SK-N-SH (cell line): ENCODE measurements at regions not wholly inside any gene's neighbourhood (a gene's known extent, or its start where the extent isn't known, plus 50 kb on each side); places are given as distances from the start of the nearest gene placed in this dataset.

Source experiments
- CTCF ChIA-PET: fragments of 300-600, 350-600 bp; formaldehyde crosslinking; extraction: SDS; loops from one replicate; lab custom pipeline; 2021; lab: Yijun Ruan, JAX
- POLR2A ChIA-PET: fragments of 350-600 bp; sonication (Branson Sonifier 250); formaldehyde crosslinking; extraction: SDS; loops from one replicate; lab custom pipeline; 2020; ENCODE audit warnings: antibody characterized with exemption, inconsistent platforms; lab: Yijun Ruan, JAX
- DNase-seq: peaks from one replicate; pipeline ENCODE4 v3.0.0; 2012
- H2AFZ ChIP-seq: fragments of 200-600 bp; sonication (generic); 2 replicates; pipeline ENCODE4 v1.8.1; 2016; ENCODE audit warnings: antibody characterized with exemption, mild to moderate bottlenecking, low read depth
- H3F3A ChIP-seq: fragments of 200-600 bp; sonication (generic); replicated peaks from 2 replicates; pipeline ENCODE3; 2016; ENCODE audit warnings: antibody characterized with exemption, mild to moderate bottlenecking; ENCODE audit not compliant: insufficient read depth
- H3K27ac ChIP-seq, 2 experiments: fragments of 200-500 bp in 1 of 2; fragments of 200-600 bp in 1 of 2; sonication (Bioruptor generic) in 1 of 2; sonication (generic), shearing (Covaris generic) in 1 of 2; 2 replicates each; pipeline versions ENCODE4 v1.5.1 to v1.6.1; 2014 to 2016; ENCODE audit warnings: low read depth in 2 of 2, inconsistent platforms in 1 of 2, low read length in 1 of 2, mild to moderate bottlenecking in 1 of 2, mixed read lengths in 1 of 2
- H3K27me3 ChIP-seq: fragments of 200-600 bp; sonication (generic), shearing (Covaris generic); 2 replicates; pipeline ENCODE4 v1.6.1; 2016; ENCODE audit warnings: mixed run types; ENCODE audit not compliant: insufficient read depth
- H3K36me3 ChIP-seq, 2 experiments: fragments of 200-500 bp in 1 of 2; fragments of 200-600 bp in 1 of 2; sonication (Bioruptor generic) in 1 of 2; sonication (generic) in 1 of 2; replicated peaks in 1 of 2; 2 replicates each; pipeline versions ENCODE3 to v1.5.1; 2014 to 2016; ENCODE audit warnings: low read length in 1 of 2, mild to moderate bottlenecking in 1 of 2; ENCODE audit not compliant: insufficient read depth in 2 of 2, control insufficient read depth in 1 of 2
- H3K4me1 ChIP-seq, 2 experiments: fragments of 200-500 bp in 1 of 2; fragments of 200-600 bp in 1 of 2; sonication (Bioruptor generic) in 1 of 2; sonication (generic), shearing (Covaris generic) in 1 of 2; 2 replicates each; pipeline versions ENCODE4 v1.5.1 to v1.6.1; 2014 to 2016; ENCODE audit warnings: low read depth in 1 of 2, low read length in 1 of 2, mixed run types in 1 of 2; ENCODE audit not compliant: insufficient read depth in 2 of 2, control insufficient read depth in 1 of 2
- H3K4me2 ChIP-seq: fragments of 200-600 bp; sonication (generic), shearing (Covaris generic); 2 replicates; pipeline ENCODE4 v1.6.1; 2017; ENCODE audit warnings: mixed run types
- H3K4me3 ChIP-seq, 2 experiments: fragments of 200-500 bp in 1 of 2; fragments of 200-600 bp in 1 of 2; sonication (Bioruptor generic) in 1 of 2; sonication (generic), shearing (Covaris generic) in 1 of 2; 2 replicates each; pipeline versions ENCODE4 v1.5.1 to v1.8.1; 2014 to 2016; ENCODE audit warnings: low read depth in 2 of 2, inconsistent platforms in 1 of 2, low read length in 1 of 2, mild to moderate bottlenecking in 1 of 2, mixed read lengths in 1 of 2, moderate library complexity in 1 of 2
- H3K79me2 ChIP-seq: fragments of 200-600 bp; sonication (generic); 2 replicates; pipeline ENCODE4 v1.8.1; 2017; ENCODE audit warnings: mild to moderate bottlenecking; ENCODE audit not compliant: insufficient read depth
- H3K9ac ChIP-seq: fragments of 200-600 bp; sonication (generic); 2 replicates; pipeline ENCODE4 v1.6.1; 2017; ENCODE audit warnings: mixed run types
- H3K9me2 ChIP-seq: fragments of 200-600 bp; sonication (generic); 2 replicates; pipeline ENCODE4 v1.6.1; 2017; ENCODE audit warnings: mixed run types
- H3K9me3 ChIP-seq: fragments of 200-600 bp; sonication (generic); 2 replicates; pipeline ENCODE4 v1.6.1; 2017; ENCODE audit warnings: mixed run types, mild to moderate bottlenecking, moderate library complexity
- H4K20me1 ChIP-seq: fragments of 200-600 bp; sonication (generic); 2 replicates; pipeline ENCODE4 v1.6.1; 2017; ENCODE audit warnings: mild to moderate bottlenecking, mixed run types; ENCODE audit not compliant: insufficient read depth
- ELF1 ChIP-seq: IDR thresholded peaks from 2 replicates; pipeline ENCODE4 v1.4.0; 2012
- EP300 ChIP-seq, 2 experiments: IDR thresholded peaks; 2 replicates each; pipeline versions ENCODE4 v1.4.0 to v1.6.1; 2012; ENCODE audit warnings: borderline replicate concordance in 1 of 2, low read depth in 1 of 2, low read length in 1 of 2
- EZH2phosphoT487 ChIP-seq: fragments of 200-600 bp; sonication (generic); IDR thresholded peaks from 2 replicates; pipeline ENCODE4 v1.6.1; 2017; ENCODE audit warnings: low read depth, mixed run types, mild to moderate bottlenecking, antibody characterized with exemption, moderate library complexity, borderline replicate concordance
- FOXM1 ChIP-seq: IDR thresholded peaks from 2 replicates; pipeline ENCODE4 v1.4.0; 2012; ENCODE audit warnings: low read depth, mild to moderate bottlenecking
- GABPA ChIP-seq: IDR thresholded peaks from 2 replicates; pipeline ENCODE4 v1.4.0; 2012; ENCODE audit warnings: low read depth, mild to moderate bottlenecking
- GATA2 ChIP-seq: sonication (generic); formaldehyde crosslinking; IDR thresholded peaks from 2 replicates; pipeline ENCODE4 v1.5.0; 2020; ENCODE audit warnings: mild to moderate bottlenecking, missing genetic modification reagents
- JUND ChIP-seq: IDR thresholded peaks from 2 replicates; pipeline ENCODE4 v1.4.0; 2012
- MXI1 ChIP-seq: IDR thresholded peaks from 2 replicates; pipeline ENCODE4 v1.6.1; 2012; ENCODE audit warnings: mild to moderate bottlenecking, low read depth, low read length, improper control_type of control experiment
- NRF1 ChIP-seq: IDR thresholded peaks from 2 replicates; pipeline ENCODE4 v1.6.1; 2012; ENCODE audit warnings: low read depth, mild to moderate bottlenecking, low read length
- PBX3 ChIP-seq: IDR thresholded peaks from 2 replicates; pipeline ENCODE4; 2012
- POLR2AphosphoS5 ChIP-seq: IDR thresholded peaks from 2 replicates; pipeline ENCODE4 v1.6.1; 2012; ENCODE audit warnings: low read depth, low read length
- RAD21 ChIP-seq: IDR thresholded peaks from 2 replicates; pipeline ENCODE4 v1.6.1; 2012; ENCODE audit warnings: mild to moderate bottlenecking, low read length
- RCOR1 ChIP-seq: fragments of 150-350 bp; IDR thresholded peaks from 2 replicates; pipeline ENCODE4 v1.6.1; 2017; ENCODE audit warnings: antibody characterized with exemption, low read length
- RFX5 ChIP-seq: IDR thresholded peaks from 2 replicates; pipeline ENCODE4 v1.6.1; 2012; ENCODE audit warnings: mild to moderate bottlenecking, improper control_type of control experiment, low read length
- RXRA ChIP-seq: IDR thresholded peaks from 2 replicates; pipeline ENCODE4 v1.4.0; 2012; ENCODE audit warnings: low read depth, mild to moderate bottlenecking, borderline replicate concordance
- SIN3A ChIP-seq: IDR thresholded peaks from 2 replicates; pipeline ENCODE4 v1.6.1; 2012; ENCODE audit warnings: low read depth, mild to moderate bottlenecking, low read length, moderate library complexity, borderline replicate concordance
- SMC3 ChIP-seq: IDR thresholded peaks from 2 replicates; pipeline ENCODE4 v1.6.1; 2012; ENCODE audit warnings: low read depth, low read length, improper control_type of control experiment
- TAF1 ChIP-seq: IDR thresholded peaks from 2 replicates; pipeline ENCODE4 v1.6.1; 2012; ENCODE audit warnings: low read depth, mild to moderate bottlenecking, low read length, moderate library complexity, borderline replicate concordance
- TCF12 ChIP-seq: IDR thresholded peaks from 2 replicates; pipeline ENCODE4 v1.4.0; 2012
- TEAD4 ChIP-seq: IDR thresholded peaks from 2 replicates; pipeline ENCODE4 v1.4.0; 2012; ENCODE audit warnings: mild to moderate bottlenecking, borderline replicate concordance; ENCODE audit not compliant: insufficient read depth
- YY1 ChIP-seq: IDR thresholded peaks from 2 replicates; pipeline ENCODE4 v1.4.0; 2012; ENCODE audit warnings: low read depth, mild to moderate bottlenecking
- ZBTB33 ChIP-seq: IDR thresholded peaks from 2 replicates; pipeline ENCODE4 v1.4.0; 2012; ENCODE audit warnings: low read depth, borderline replicate concordance
- WGBS: methylation state at CpG from one replicate; pipeline ENCODE4 v1.1.6; 2017; ENCODE audit warnings: low lambda C conversion rate; 5-methylcytosine and 5-hydroxymethylcytosine counted together
- TF ChIP-seq, protein P1 (sequence below): fragments of 150-350 bp; IDR thresholded peaks from 2 replicates; pipeline ENCODE4 v1.6.1; 2017; ENCODE audit warnings: antibody characterized with exemption, low read length, low read depth, borderline replicate concordance
- TF ChIP-seq, protein P2 (sequence below): fragments of 150-350 bp; IDR thresholded peaks from 2 replicates; pipeline ENCODE4 v1.6.1; 2016; ENCODE audit warnings: mild to moderate bottlenecking, low read depth, low read length

DNA sequence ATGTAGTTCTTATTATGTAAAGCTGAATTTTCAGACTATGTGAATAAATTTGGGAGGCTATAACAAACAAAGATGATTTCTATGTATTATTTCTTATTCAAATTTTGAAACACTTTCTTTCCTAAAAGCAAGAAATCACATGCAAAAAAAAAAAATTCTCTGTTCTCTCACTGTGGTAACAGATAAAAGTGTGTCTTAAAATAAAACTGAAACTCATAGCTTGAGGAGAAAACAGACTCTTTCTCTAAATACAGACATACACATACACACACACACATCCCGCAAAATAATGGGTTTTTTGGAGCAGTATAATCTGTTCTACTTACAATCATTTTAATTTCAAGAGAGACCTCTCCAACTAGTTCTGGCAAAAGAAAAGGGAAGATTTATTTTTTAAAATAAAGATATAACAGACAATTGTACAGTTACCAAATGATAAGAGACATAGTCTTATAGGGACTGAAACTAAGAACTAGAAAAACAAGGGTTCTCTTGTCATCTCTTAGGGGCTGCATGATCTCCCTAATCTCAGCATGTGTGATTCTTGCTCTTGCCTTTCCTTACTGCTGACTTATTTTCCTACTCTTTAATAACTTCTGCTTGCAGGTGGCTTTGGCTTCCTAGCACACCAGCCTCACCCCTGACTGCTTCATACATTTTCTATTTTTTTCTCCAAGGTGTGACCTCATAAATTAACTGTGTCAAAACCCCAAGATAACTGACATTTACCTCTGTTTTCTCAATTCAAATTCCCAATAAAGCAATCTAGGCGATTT, 483.5 kb upstream of the POT1 start:
- H2AFZ ChIP-seq = no peak overlapping the region
- 32% methylated on average over 2 of the region's 2 CpGs for whole genome bisulfite sequencing
- ChIA-PET POLR2A (no interaction called here), CTCF (no interaction called here)
- no peaks in the 10 kb centered on the region for H3K27me3 ChIP-seq
- H3K4me1 ChIP-seq = no peaks in the 10 kb centered on the region
- no peaks in the 10 kb centered on the region for H3F3A ChIP-seq
- H3K4me3 ChIP-seq = no peak overlapping the region
- H3K36me3 ChIP-seq = no peaks in the 10 kb centered on the region
- H3K4me2 ChIP-seq = no peak overlapping the region
- H3K9me2 ChIP-seq = no peaks in the 10 kb centered on the region
- no peaks in the 10 kb centered on the region for H4K20me1 ChIP-seq
- H3K79me2 ChIP-seq = no peaks in the 10 kb centered on the region
- no peak for DNase-seq
- no peaks in the 10 kb centered on the region for H3K9me3 ChIP-seq
- no peak overlapping the region for H3K27ac ChIP-seq
- TF ChIP-seq TEAD4 (no peak), RXRA (no peak), GATA2 (CRISPR knock-in tag) (no peak), POLR2AphosphoS5 (no peak), ZBTB33 (no peak), YY1 (no peak), RCOR1 (no peak), TCF12 (no peak), JUND (no peak), FOXM1 (no peak)
- TF ChIP-seq, protein P1, sequence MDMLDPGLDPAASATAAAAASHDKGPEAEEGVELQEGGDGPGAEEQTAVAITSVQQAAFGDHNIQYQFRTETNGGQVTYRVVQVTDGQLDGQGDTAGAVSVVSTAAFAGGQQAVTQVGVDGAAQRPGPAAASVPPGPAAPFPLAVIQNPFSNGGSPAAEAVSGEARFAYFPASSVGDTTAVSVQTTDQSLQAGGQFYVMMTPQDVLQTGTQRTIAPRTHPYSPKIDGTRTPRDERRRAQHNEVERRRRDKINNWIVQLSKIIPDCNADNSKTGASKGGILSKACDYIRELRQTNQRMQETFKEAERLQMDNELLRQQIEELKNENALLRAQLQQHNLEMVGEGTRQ = no peak
- no peak overlapping the region for H3K9ac ChIP-seq

DNA sequence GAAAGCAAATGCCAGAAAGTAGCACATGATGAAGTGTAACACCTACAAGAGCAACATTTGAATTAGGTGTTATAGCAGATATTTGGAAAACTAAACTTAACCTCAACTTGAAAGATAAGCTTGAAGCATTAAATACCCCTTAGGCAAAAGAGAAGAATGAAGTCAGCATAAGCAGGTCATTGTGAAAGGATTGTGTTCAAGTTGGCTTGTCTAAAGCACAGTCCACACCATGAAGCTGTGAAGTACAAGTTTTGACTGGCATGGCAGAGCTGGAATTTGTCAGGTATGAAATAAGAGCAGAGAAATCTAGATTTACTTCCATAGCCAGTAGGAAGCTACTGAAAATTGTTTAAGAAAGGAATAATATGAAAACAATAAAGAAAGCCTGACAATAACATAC, 480.3 kb upstream of the POT1 start:
- no peaks in the 10 kb centered on the region for H3K9me3 ChIP-seq
- no peaks in the 10 kb centered on the region for H3K36me3 ChIP-seq
- no peak overlapping the region for H3K9ac ChIP-seq
- no peaks in the 10 kb centered on the region for H3K4me1 ChIP-seq
- H3K4me3 ChIP-seq = no peak overlapping the region
- no peaks in the 10 kb centered on the region for H3K79me2 ChIP-seq
- H2AFZ ChIP-seq = no peak overlapping the region
- no peak for DNase-seq
- TF ChIP-seq GATA2 (CRISPR knock-in tag) (no peak), PBX3 (no peak), EZH2phosphoT487 (no peak), SIN3A (no peak), RCOR1 (no peak), ELF1 (no peak), MXI1 (no peak), RFX5 (no peak), FOXM1 (no peak), EP300 (IDR thresholded peaks at IDR 0.05; ENCODE audit: borderline replicate concordance in 1 of 2, low read depth in 1 of 2, low read length in 1 of 2) (no peak), RAD21 (no peak), SMC3 (no peak), NRF1 (no peak), GABPA (no peak), TAF1 (no peak), POLR2AphosphoS5 (no peak), TCF12 (no peak)
- TF ChIP-seq, protein P1 = no peak
- TF ChIP-seq, protein P2, sequence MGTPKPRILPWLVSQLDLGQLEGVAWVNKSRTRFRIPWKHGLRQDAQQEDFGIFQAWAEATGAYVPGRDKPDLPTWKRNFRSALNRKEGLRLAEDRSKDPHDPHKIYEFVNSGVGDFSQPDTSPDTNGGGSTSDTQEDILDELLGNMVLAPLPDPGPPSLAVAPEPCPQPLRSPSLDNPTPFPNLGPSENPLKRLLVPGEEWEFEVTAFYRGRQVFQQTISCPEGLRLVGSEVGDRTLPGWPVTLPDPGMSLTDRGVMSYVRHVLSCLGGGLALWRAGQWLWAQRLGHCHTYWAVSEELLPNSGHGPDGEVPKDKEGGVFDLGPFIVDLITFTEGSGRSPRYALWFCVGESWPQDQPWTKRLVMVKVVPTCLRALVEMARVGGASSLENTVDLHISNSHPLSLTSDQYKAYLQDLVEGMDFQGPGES = no peak
- H3K27ac ChIP-seq = no peak overlapping the region
- POLR2A ChIA-PET = no interaction called here
- H4K20me1 ChIP-seq = no peaks in the 10 kb centered on the region
- CTCF ChIA-PET = interaction anchor here (1.7 kb wide), 1 partner anchor 12 kb away, joined by 4 read pairs; no protein-coding TSS in a partner anchor
- H3K27me3 ChIP-seq = no peaks in the 10 kb centered on the region
- no peaks in the 10 kb centered on the region for H3F3A ChIP-seq
- H3K9me2 ChIP-seq = no peaks in the 10 kb centered on the region
- no peak overlapping the region for H3K4me2 ChIP-seq
